ENCODE measurements at regions not wholly inside any gene's neighbourhood (a gene's known extent, or its start where the extent isn't known, plus 50 kb on each side); places are given as distances from the start of the nearest gene placed in this dataset.

DNA sequence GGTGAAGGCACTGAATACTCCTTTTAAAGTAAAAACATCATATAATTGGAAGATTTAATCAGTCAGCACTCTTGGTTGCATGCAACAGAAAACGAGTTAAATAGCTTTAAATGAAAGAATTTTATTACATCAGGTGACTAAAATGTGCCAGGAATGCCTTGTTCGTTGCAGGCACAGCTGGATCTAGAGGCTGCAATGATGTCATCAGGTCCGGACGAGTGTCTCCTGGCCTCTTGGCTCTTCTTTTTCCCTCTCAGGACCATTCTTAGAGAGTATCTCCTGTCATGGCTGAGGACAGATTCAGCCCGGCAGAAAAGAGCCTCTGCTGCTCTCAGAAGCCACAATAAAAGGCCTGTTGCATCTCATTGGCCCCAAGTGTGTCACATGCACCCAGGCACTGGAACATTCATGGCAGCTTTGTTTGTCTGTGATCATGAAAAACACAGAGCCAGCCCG, 510.7 kb upstream of the SULF2 start:
- TF ChIP-seq, protein P1, sequence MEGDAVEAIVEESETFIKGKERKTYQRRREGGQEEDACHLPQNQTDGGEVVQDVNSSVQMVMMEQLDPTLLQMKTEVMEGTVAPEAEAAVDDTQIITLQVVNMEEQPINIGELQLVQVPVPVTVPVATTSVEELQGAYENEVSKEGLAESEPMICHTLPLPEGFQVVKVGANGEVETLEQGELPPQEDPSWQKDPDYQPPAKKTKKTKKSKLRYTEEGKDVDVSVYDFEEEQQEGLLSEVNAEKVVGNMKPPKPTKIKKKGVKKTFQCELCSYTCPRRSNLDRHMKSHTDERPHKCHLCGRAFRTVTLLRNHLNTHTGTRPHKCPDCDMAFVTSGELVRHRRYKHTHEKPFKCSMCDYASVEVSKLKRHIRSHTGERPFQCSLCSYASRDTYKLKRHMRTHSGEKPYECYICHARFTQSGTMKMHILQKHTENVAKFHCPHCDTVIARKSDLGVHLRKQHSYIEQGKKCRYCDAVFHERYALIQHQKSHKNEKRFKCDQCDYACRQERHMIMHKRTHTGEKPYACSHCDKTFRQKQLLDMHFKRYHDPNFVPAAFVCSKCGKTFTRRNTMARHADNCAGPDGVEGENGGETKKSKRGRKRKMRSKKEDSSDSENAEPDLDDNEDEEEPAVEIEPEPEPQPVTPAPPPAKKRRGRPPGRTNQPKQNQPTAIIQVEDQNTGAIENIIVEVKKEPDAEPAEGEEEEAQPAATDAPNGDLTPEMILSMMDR (conservative IDR thresholded peaks at IDR 0.05) = no peak
- TF ChIP-seq ZFX (IDR thresholded peaks at IDR 0.05) = no peak

Data from C4-2B (cell line).